Central memory CD4-positive, alpha-beta T cell (primary cell): ENCODE measurements at regions not wholly inside any gene's neighbourhood (a gene's known extent, or its start where the extent isn't known, plus 50 kb on each side); places are given as distances from the start of the nearest gene placed in this dataset.

Experiments used
- DNase-seq: peaks from one replicate; pipeline ENCODE4 v3.0.0; 2022

- no peak for DNase-seq
These were observed 433.2 kb upstream of the MGMT start for GRCh38 chr10:129033790-129034272.

GRCh38 chr10:129035052-129035827 is 431.8 kb upstream of the MGMT start:
- DNase-seq: peak; percentile 57

- no peak for DNase-seq
These were observed 428.5 kb upstream of the MGMT start for GRCh38 chr10:129038522-129038921.

- DNase-seq: no peak
These were observed 427.4 kb upstream of the MGMT start for GRCh38 chr10:129039406-129040370.

- DNase-seq: no peak
These were observed 426.7 kb upstream of the MGMT start for GRCh38 chr10:129040377-129040776.

GRCh38 chr10:129041916-129042315 is 425.1 kb upstream of the MGMT start:
- DNase-seq: no peak

GRCh38 chr10:129042776-129043595 is 424.1 kb upstream of the MGMT start:
- DNase-seq: no peak

GRCh38 chr10:129043691-129044090 is 423.4 kb upstream of the MGMT start:
- DNase-seq: no peak

GRCh38 chr10:129045599-129045998 is 421.4 kb upstream of the MGMT start:
- DNase-seq: no peak

- DNase-seq: no peak
These were observed 420.9 kb upstream of the MGMT start for GRCh38 chr10:129046065-129046681.

- no peak for DNase-seq
These were observed 420.1 kb upstream of the MGMT start for GRCh38 chr10:129046962-129047361.

- no peak for DNase-seq
These were observed 419.4 kb upstream of the MGMT start for GRCh38 chr10:129047600-129047999.

GRCh38 chr10:129048513-129048912 is 418.5 kb upstream of the MGMT start:
- no peak for DNase-seq

GRCh38 chr10:129049501-129049900 is 417.5 kb upstream of the MGMT start:
- DNase-seq: no peak

GRCh38 chr10:129055225-129055624 is 411.8 kb upstream of the MGMT start:
- DNase-seq: no peak

- DNase-seq: no peak
These were observed 411.1 kb upstream of the MGMT start for GRCh38 chr10:129055986-129056385.

- no peak for DNase-seq
These were observed 410.0 kb upstream of the MGMT start for GRCh38 chr10:129056734-129057689.

- DNase-seq: peak; percentile 54
These were observed 409.0 kb upstream of the MGMT start for GRCh38 chr10:129057856-129058663.

- no peak for DNase-seq
These were observed 408.3 kb upstream of the MGMT start for GRCh38 chr10:129058664-129059155.

- no peak for DNase-seq
These were observed 407.1 kb upstream of the MGMT start for GRCh38 chr10:129059977-129060376.
